Muscle layer of colon (tissue), 2 donors: ENCODE measurements at regions not wholly inside any gene's neighbourhood (a gene's known extent, or its start where the extent isn't known, plus 50 kb on each side); places are given as distances from the start of the nearest gene placed in this dataset.

Source experiments
- H3K27ac ChIP-seq: one replicate; pipeline ENCODE4 v1.7.0; 2013; ENCODE audit warnings: low read depth, mild to moderate bottlenecking, low read length, moderate library complexity
- H3K27me3 ChIP-seq, 2 donors: one replicate each; pipeline ENCODE4 v1.7.0; 2013; ENCODE audit warnings: low read length in 2 of 2, mild to moderate bottlenecking in 2 of 2; ENCODE audit not compliant: insufficient read depth in 2 of 2, control insufficient read depth in 1 of 2
- H3K36me3 ChIP-seq: one replicate; pipeline ENCODE4 v1.7.0; 2013; ENCODE audit warnings: mild to moderate bottlenecking, low read length; ENCODE audit not compliant: insufficient read depth
- H3K4me1 ChIP-seq: one replicate; pipeline ENCODE4 v1.7.0; 2013; ENCODE audit warnings: mild to moderate bottlenecking, low read length; ENCODE audit not compliant: insufficient read depth
- H3K4me3 ChIP-seq, 2 donors: one replicate each; pipeline ENCODE4 v1.7.0; 2013; ENCODE audit warnings: low read length in 2 of 2, low read depth in 1 of 2, mild to moderate bottlenecking in 1 of 2, moderate library complexity in 1 of 2
- H3K9ac ChIP-seq: one replicate; pipeline ENCODE4 v1.7.0; 2013; ENCODE audit warnings: low read length
- H3K9me3 ChIP-seq: one replicate; pipeline ENCODE4 v1.7.0; 2013; ENCODE audit warnings: mild to moderate bottlenecking, low read length
- donor health status: abdominal sarcoma.
- donor health status: Adenocarcinoma of cecum.

DNA sequence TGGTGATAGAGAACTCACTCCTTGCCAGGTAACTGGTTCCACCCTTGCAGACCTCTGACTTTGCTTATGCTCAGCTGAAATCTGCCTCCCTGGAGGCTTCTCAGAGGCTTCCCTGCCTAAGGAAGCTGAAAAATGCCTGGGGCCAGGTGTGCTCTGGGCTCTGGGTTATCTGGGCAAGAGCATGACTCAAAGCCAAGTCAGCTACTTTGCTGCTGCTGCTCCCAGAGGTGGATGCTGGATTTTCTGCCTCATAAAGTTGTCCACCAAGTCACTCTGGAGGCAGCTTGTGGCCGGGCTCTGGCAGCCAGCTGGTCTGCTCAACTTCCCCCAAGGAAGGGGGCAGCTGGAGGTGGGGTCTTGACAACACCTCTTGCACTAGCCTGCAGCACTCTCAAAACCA lies 132.7 kb downstream of the PJA1 start:
- H3K9ac ChIP-seq = no peak overlapping the region
- H3K4me3 ChIP-seq = no peak overlapping the region
- H3K27ac ChIP-seq = no peak overlapping the region
- no peaks in the 10 kb centered on the region for H3K9me3 ChIP-seq
- no peaks in the 10 kb centered on the region for H3K27me3 ChIP-seq
- no peaks in the 10 kb centered on the region for H3K36me3 ChIP-seq
- H3K4me1 ChIP-seq = no peaks in the 10 kb centered on the region

DNA sequence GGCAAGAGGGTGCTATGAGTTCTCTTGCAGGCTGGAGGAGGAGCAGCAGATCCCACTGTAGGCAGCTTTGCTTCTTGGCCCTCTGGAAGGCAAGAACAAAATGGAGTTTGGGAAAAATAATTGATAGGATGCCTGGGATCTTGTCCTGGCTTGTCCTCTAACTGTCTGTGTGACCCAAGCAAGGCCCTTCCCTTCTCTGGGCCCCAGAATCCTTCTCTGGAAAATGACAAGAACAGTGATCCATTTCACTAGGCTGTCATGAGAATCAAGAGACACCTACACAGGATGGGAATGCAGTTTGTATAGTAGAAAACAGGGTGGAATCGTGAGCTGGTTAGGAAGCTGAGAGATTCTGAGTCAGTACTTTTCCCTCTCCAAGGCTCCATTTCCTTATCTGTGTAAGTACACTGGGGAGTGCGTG lies 133.3 kb downstream of the PJA1 start:
- H3K9ac ChIP-seq = no peak overlapping the region
- H3K27me3 ChIP-seq = no peaks in the 10 kb centered on the region
- H3K4me1 ChIP-seq = no peaks in the 10 kb centered on the region
- no peaks in the 10 kb centered on the region for H3K36me3 ChIP-seq
- H3K4me3 ChIP-seq = no peak overlapping the region
- no peaks in the 10 kb centered on the region for H3K9me3 ChIP-seq
- no peak overlapping the region for H3K27ac ChIP-seq

DNA sequence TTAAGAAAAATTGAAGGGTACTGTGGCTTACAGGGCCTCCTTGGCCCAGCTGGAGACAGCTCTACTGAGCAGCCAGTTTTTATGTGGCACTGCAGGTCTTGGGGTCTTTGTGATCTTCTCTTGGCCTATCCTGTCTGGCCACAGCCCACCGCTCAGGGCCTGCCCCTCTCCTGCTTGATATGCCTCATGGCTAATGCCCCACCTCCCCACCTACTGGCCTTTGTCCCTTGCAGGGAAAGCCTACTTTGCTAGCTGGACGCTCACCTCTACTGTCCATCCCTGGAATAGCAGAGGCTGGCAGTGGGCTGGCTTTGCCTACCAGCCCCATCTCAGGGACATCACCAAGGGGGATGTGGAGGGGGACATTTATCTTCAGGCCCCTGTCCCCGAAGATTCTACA lies 134.1 kb downstream of the PJA1 start:
- H3K4me3 ChIP-seq = no peak overlapping the region
- H3K4me1 ChIP-seq = no peaks in the 10 kb centered on the region
- H3K36me3 ChIP-seq = no peaks in the 10 kb centered on the region
- no peaks in the 10 kb centered on the region for H3K9me3 ChIP-seq
- no peak overlapping the region for H3K9ac ChIP-seq
- no peaks in the 10 kb centered on the region for H3K27me3 ChIP-seq
- H3K27ac ChIP-seq = no peak overlapping the region

DNA sequence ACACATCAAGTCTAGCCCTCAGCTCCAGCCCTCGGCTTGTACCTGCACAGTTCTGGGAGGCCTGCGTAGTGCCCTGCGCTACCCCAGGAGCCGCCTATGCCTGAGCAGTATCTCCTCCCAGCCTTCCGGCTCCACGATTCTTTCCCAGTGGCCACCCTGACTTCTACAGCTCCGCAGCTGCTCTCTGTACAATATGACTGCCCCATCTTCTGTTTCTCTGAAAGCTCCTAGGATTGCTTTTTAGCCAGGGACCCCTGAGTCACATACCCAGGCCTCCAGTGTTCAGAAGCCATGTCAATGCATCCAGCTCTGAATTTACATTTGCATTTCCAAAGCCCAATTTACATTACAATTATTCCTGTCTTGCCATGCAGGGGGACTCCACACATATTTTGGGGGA lies 135.5 kb downstream of the PJA1 start:
- Histone ChIP-seq H3K27ac (no peak overlapping the region), H3K27me3 (no peaks in the 10 kb centered on the region), H3K4me3 (no peak overlapping the region), H3K4me1 (no peaks in the 10 kb centered on the region), H3K36me3 (no peaks in the 10 kb centered on the region), H3K9me3 (no peaks in the 10 kb centered on the region), H3K9ac (no peak overlapping the region)

DNA sequence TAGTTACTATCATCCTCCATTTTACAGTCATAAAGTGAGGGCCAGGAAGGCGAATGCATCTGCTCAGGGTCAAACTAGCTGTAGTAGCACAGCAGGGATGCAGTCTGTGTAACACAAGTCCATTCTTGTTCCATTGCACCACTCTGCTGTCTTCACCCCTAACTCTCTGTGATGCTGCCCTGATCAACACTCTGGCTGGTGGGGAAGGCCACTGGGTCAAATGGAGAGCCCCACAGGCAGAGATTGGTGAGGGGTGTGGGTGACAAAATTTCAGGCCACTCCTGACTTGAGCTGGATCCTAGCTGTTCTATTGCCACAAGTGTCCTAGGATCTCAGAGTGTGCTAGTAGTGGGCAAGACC lies 136.5 kb downstream of the PJA1 start:
- Histone ChIP-seq H3K36me3 (no peaks in the 10 kb centered on the region), H3K27ac (no peak overlapping the region), H3K27me3 (no peaks in the 10 kb centered on the region), H3K9ac (no peak overlapping the region), H3K4me3 (no peak overlapping the region), H3K9me3 (no peaks in the 10 kb centered on the region), H3K4me1 (peaks cover 5% of the 10 kb centered on the region)

DNA sequence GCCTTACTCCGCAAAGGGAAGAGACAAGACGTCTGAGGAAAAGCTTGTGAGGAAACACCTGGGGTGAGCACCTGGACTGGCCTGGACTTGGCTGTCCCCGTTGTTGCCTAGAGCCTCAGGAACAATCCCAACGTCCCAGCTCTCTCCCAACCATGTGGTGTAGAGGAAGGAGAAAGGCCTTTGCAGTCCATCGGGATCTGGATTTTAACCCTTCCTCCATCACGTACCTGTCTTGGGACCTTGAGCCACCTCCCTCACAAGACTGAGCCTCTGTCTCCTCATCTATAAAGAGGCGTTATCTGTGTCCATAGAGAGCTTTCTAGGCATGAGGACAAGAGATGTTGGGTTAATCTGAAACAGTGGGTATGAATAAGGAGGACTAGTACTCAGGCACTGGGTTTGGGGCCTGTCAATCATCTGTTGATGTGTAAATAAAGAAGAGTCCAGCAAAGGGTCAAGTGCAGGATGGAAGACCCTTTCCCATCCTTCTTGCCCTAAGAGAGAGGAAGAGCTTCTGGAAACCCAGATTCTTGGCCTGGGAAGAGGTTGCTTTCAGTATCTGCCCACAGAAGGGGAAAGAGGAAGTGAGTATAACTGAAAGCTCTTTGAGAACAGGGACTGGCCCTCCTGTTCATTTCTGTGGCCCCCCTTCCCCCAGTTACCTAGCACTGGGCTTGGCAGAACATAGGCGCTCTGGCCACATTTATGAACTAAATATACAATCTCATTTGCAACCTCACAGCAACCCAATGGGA lies 137.1 kb downstream of the PJA1 start:
- peaks cover 5% of the 10 kb centered on the region for H3K4me1 ChIP-seq
- H3K27me3 ChIP-seq = no peaks in the 10 kb centered on the region
- H3K27ac ChIP-seq = no peak overlapping the region
- H3K9ac ChIP-seq = no peak overlapping the region
- H3K36me3 ChIP-seq = no peaks in the 10 kb centered on the region
- no peak overlapping the region for H3K4me3 ChIP-seq
- no peaks in the 10 kb centered on the region for H3K9me3 ChIP-seq

DNA sequence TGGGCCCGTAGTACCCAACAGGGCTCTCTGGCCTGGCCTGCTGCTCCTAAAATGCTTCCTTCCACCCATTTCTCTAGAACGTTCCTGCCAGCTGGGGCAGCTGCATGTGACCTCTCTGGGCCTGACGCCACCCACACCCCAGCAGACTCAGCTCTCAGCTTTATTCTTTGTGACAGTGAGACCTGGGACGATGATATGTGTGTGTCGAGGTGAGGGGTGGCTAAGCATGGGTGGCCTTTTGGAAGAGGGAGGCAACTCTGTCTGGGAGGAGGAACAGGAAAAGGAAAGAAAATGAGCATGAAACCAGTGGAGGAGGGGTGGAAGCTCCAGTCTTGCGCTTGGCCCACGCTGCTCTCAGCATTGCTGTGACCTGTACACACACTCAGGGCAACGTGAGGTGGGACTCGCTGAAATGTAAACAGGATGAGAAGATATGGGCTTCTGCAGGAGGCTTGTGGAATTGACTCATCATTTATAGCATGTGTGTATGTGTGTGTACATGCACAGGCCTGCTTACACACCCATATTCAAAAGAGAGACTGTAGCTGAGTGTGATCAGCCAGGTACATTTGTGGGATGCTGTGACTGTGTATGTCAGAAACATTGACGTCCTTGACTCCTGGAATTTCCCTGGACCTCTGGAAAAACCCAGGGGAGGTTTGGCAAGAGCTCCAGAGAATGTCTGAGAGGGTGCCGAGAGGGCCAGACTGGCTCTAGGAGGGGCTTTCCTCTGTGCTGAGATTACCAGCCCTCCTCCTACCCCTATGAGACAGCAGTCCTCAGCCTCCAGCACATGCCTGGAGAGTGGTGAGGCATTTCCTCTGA lies 137.9 kb downstream of the PJA1 start:
- Histone ChIP-seq H3K36me3 (no peaks in the 10 kb centered on the region), H3K4me3 (no peak overlapping the region), H3K9ac (no peak overlapping the region), H3K9me3 (no peaks in the 10 kb centered on the region), H3K27ac (no peak overlapping the region), H3K4me1 (peaks cover 5% of the 10 kb centered on the region), H3K27me3 (no peaks in the 10 kb centered on the region)

DNA sequence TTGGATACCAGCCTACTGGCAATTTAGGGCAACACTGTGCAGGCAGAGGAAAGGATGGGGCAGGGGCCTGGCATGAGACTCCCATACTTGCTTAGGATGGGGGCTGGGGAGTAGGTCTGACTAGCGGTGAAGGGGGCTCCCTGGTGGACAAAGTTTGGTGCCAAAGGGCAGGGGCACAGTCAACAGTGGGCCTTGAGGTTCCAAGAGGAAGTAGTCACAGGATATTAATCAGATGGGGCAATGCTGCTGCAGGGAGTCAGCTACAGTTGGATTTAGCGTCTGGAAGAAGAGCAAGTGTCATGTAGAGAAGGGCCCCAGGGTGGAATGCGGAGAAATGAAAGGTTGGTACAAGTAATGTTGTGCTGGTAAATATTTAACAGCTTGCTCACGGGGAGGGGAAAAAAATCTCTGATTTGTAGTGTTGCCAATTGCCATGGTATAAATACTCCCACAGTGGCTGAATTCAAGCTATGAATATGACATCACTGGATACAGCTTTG lies 139.4 kb downstream of the PJA1 start:
- H3K9ac ChIP-seq = no peak overlapping the region
- no peak overlapping the region for H3K27ac ChIP-seq
- H3K9me3 ChIP-seq = no peaks in the 10 kb centered on the region
- H3K36me3 ChIP-seq = no peaks in the 10 kb centered on the region
- H3K27me3 ChIP-seq = no peaks in the 10 kb centered on the region
- peaks cover 5% of the 10 kb centered on the region for H3K4me1 ChIP-seq
- H3K4me3 ChIP-seq = no peak overlapping the region

DNA sequence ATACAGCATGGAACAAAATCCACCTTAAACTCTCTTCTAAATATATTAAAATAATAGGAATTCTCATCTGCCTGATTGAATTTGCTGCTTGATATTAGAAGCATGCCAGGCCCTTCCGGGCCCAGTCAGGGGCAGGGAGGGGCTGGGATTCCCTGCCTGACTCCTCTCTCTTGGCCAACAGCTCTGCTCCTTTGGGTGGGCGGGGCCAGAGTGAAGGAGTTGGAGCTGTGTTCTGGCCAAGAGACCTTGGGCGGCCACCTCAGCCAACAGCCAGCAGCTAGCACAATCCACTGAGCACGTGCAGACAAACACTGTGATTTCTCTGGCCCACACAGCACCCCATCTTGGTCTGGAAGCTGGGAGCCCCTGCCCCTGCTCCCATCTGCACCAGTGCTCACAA lies 140.3 kb downstream of the PJA1 start:
- H3K9ac ChIP-seq = no peak overlapping the region
- H3K9me3 ChIP-seq = no peaks in the 10 kb centered on the region
- H3K36me3 ChIP-seq = no peaks in the 10 kb centered on the region
- peaks cover 5% of the 10 kb centered on the region for H3K4me1 ChIP-seq
- no peak overlapping the region for H3K4me3 ChIP-seq
- H3K27me3 ChIP-seq = no peaks in the 10 kb centered on the region
- H3K27ac ChIP-seq = no peak overlapping the region

DNA sequence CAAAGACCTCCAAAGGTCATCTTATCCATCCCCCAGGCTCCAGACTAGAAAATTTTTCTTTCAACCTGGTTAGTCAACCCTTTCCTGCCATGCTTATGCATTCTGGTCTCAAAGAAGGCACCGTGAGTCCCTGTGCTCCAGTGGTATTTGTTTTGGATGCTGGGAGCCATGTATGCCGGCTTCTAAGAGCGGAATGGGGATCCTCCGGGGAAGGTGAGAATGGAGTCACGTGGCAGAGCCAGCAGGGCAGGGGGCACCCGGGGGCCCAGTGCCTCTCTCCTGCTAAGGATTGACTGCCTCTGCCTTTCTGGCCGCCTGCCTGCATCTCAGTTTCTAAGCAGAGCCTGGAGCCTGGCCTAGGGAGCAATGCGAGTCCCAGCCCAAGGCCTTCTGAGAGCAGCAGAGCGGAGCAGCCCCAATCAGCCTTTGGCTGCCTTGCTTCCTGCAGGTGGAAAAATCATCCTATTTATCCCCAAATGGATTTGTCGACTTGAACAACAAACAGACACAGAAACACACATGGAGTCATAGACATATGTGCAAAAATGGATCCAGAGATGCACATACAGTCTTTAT lies 141.0 kb downstream of the PJA1 start:
- Histone ChIP-seq H3K4me1 (peaks cover 5% of the 10 kb centered on the region), H3K4me3 (no peak overlapping the region), H3K9ac (no peak overlapping the region), H3K36me3 (no peaks in the 10 kb centered on the region), H3K9me3 (no peaks in the 10 kb centered on the region), H3K27me3 (no peaks in the 10 kb centered on the region), H3K27ac (no peak overlapping the region)

DNA sequence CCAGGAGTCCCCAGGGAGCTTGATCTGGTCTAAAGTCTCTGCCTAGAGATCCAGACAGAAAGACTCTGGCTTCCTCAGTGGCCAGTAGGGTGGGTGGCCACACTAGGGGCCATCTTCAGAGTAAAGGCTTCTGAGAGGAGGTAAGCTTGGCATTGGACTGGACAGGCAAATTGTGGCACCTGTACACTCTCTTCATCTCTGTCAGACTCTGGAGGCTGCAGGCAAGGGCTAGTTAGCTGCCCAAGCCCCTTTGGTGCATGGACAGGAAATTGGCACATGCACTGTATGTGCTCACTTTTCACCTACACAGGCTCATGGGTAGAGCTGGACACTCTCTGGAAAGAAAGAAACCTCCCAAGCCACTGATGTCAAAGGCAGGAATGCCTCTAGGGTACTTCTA lies 142.8 kb downstream of the PJA1 start:
- Histone ChIP-seq H3K4me3 (no peak overlapping the region), H3K27me3 (no peaks in the 10 kb centered on the region), H3K36me3 (no peaks in the 10 kb centered on the region), H3K9ac (no peak overlapping the region), H3K4me1 (peaks cover 5% of the 10 kb centered on the region), H3K9me3 (no peaks in the 10 kb centered on the region), H3K27ac (no peak overlapping the region)
